HepG2 (cell line): ENCODE measurements at regions not wholly inside any gene's neighbourhood (a gene's known extent, or its start where the extent isn't known, plus 50 kb on each side); places are given as distances from the start of the nearest gene placed in this dataset.

Source experiments
- ATAC-seq: fragments of 200-7000 bp; cut with Tn5 transposase; 3 replicates; pipeline ENCODE4 v1.9.1; 2020; ENCODE audit warnings: mild to moderate bottlenecking, moderate library complexity
- BruUV-seq: library from RNA; stranded (reverse); fragments of 400-500 nt; replicated peaks from 2 replicates; lab custom pipeline; 2021; lab: Mats Ljungman, UMichigan
- CTCF ChIA-PET: fragments of 300-600 bp; formaldehyde crosslinking; extraction: SDS; loops from one replicate; lab custom pipeline; 2021; ENCODE audit warnings: low total read pairs, inconsistent platforms, low intra/inter-chr PET ratio; lab: Yijun Ruan, JAX
- POLR2A ChIA-PET: fragments of 350-600 bp; sonication (Branson Sonifier 250); formaldehyde crosslinking; loops from one replicate; lab custom pipeline; 2020; ENCODE audit warnings: antibody characterized with exemption, inconsistent platforms; lab: Yijun Ruan, JAX
- DNase-seq: peaks from one replicate; pipeline ENCODE4 v3.0.0-alpha.2; 2015; ENCODE audit warnings: low spot score
- FAIRE-seq: peaks from 3 replicates; lab custom pipeline; 2011; peaks lifted over from hg19 to GRCh38; lab: Jason Lieb, UNC
- H2AFZ ChIP-seq: one replicate; pipeline ENCODE4 v1.6.1; 2011; ENCODE audit warnings: low read length, inconsistent platforms
- H3K27ac ChIP-seq: fragments of 300-600 bp; 3 replicates; pipeline ENCODE4 v1.8.0; 2011; ENCODE audit warnings: mixed run types, mild to moderate bottlenecking, mixed read lengths, low read length, inconsistent platforms; ENCODE audit not compliant: insufficient read depth; ENCODE audit errors: extremely low read length
- H3K27me3 ChIP-seq, 2 experiments: fragments of 200-600 bp in 1 of 2; 2 replicates in 1 of 2; 3 replicates in 1 of 2; pipeline versions ENCODE4 v1.6.0 to v1.8.0; 2011; ENCODE audit warnings: low read length in 2 of 2, mild to moderate bottlenecking in 2 of 2, moderate library complexity in 2 of 2, inconsistent platforms in 1 of 2; ENCODE audit not compliant: insufficient read depth in 2 of 2, control insufficient read depth in 1 of 2
- H3K36me3 ChIP-seq, 2 experiments: fragments of 200-600 bp in 1 of 2; replicated peaks in 1 of 2; 2 replicates in 1 of 2; 3 replicates in 1 of 2; pipeline versions ENCODE4 v1.5.1 to v1.8.0; 2011; ENCODE audit warnings: low read length in 2 of 2, inconsistent platforms in 1 of 2; ENCODE audit not compliant: insufficient read depth in 2 of 2, control insufficient read depth in 1 of 2
- H3K4me1 ChIP-seq: 2 replicates; pipeline ENCODE4 v1.5.1; 2012; ENCODE audit warnings: low read length, inconsistent platforms; ENCODE audit not compliant: insufficient read depth
- H3K4me2 ChIP-seq: 2 replicates; pipeline ENCODE4 v1.6.0; 2011; ENCODE audit warnings: low read depth, low read length, inconsistent platforms
- H3K4me3 ChIP-seq, 3 experiments: fragments of 200-600 bp in 1 of 3; sonication (generic), shearing (Covaris generic) in 1 of 3; replicated peaks in 1 of 3; 2 replicates each; pipeline ENCODE4 v1.5.1; 2011 to 2016; ENCODE audit warnings: low read length in 3 of 3, inconsistent platforms in 2 of 3, low read depth in 2 of 3, mild to moderate bottlenecking in 2 of 3, control low read depth in 1 of 3, mixed read lengths in 1 of 3; ENCODE audit not compliant: insufficient read depth in 1 of 3
- H3K79me2 ChIP-seq: one replicate; pipeline ENCODE4 v1.6.1; 2011; ENCODE audit warnings: low read length, inconsistent platforms; ENCODE audit not compliant: insufficient read depth
- H3K9ac ChIP-seq: 2 replicates; pipeline ENCODE4 v1.6.0; 2011; ENCODE audit warnings: mild to moderate bottlenecking, low read depth, low read length, inconsistent platforms; ENCODE audit not compliant: insufficient read depth
- H3K9me3 ChIP-seq: 2 replicates; pipeline ENCODE4 v1.5.1; 2012; ENCODE audit warnings: mild to moderate bottlenecking, low read length
- H4K20me1 ChIP-seq: 2 replicates; pipeline ENCODE4 v1.6.0; 2011; ENCODE audit warnings: inconsistent platforms, mild to moderate bottlenecking, low read length, moderate library complexity; ENCODE audit not compliant: insufficient read depth
- ARHGAP35 ChIP-seq: sonication (generic); formaldehyde crosslinking; IDR thresholded peaks from 2 replicates; pipeline ENCODE4 v1.9.0; 2022; ENCODE audit warnings: mild to moderate bottlenecking, inconsistent platforms, moderate library complexity, missing genetic modification reagents, borderline replicate concordance
- E2F5 ChIP-seq: sonication (generic); formaldehyde crosslinking; conservative IDR thresholded peaks from 2 replicates; pipeline ENCODE4 v1.4.0; 2020; ENCODE audit warnings: missing genetic modification reagents
- FOXC1 ChIP-seq: sonication (generic); formaldehyde crosslinking; IDR thresholded peaks from 2 replicates; pipeline ENCODE4 v1.8.0; 2022; ENCODE audit warnings: mild to moderate bottlenecking, missing genetic modification reagents, borderline replicate concordance
- PRDM4 ChIP-seq: sonication (generic); formaldehyde crosslinking; IDR thresholded peaks from 2 replicates; pipeline ENCODE4 v1.9.0; 2021; ENCODE audit warnings: missing genetic modification reagents, borderline replicate concordance
- RARG ChIP-seq: sonication (generic); formaldehyde crosslinking; IDR thresholded peaks from 2 replicates; pipeline ENCODE4 v1.4.0; 2020; ENCODE audit warnings: low read depth, mild to moderate bottlenecking, missing genetic modification reagents
- SNAPC2 ChIP-seq: sonication (generic); formaldehyde crosslinking; IDR thresholded peaks from 2 replicates; pipeline ENCODE4 v1.8.1; 2022; ENCODE audit warnings: mild to moderate bottlenecking, missing genetic modification reagents
- STAT6 ChIP-seq: sonication (generic); formaldehyde crosslinking; IDR thresholded peaks from 2 replicates; pipeline ENCODE4 v1.4.0; 2020; ENCODE audit warnings: missing genetic modification reagents, mild to moderate bottlenecking, borderline replicate concordance
- SUZ12 ChIP-seq: fragments of 150-350 bp; IDR thresholded peaks from 2 replicates; pipeline ENCODE4 v1.6.1; 2014; ENCODE audit warnings: low read depth, low read length
- TMF1 ChIP-seq: sonication (generic); formaldehyde crosslinking; IDR thresholded peaks from 2 replicates; pipeline ENCODE4 v1.8.1; 2022; ENCODE audit warnings: low read depth, missing genetic modification reagents
- TSC22D2 ChIP-seq: sonication (generic); formaldehyde crosslinking; IDR thresholded peaks from 2 replicates; pipeline ENCODE4 v1.5.1; 2020; ENCODE audit warnings: missing genetic modification reagents, mild to moderate bottlenecking, borderline replicate concordance
- XBP1 ChIP-seq: sonication (generic); formaldehyde crosslinking; IDR thresholded peaks from 2 replicates; pipeline ENCODE4 v1.5.0; 2020; ENCODE audit warnings: missing genetic modification reagents
- ZNF224 ChIP-seq: sonication (generic); formaldehyde crosslinking; IDR thresholded peaks from 2 replicates; pipeline ENCODE4 v1.5.0; 2020; ENCODE audit warnings: mild to moderate bottlenecking, missing genetic modification reagents
- ZNF484 ChIP-seq: sonication (generic); formaldehyde crosslinking; IDR thresholded peaks from 2 replicates; pipeline ENCODE4 v1.5.1; 2020; ENCODE audit warnings: mild to moderate bottlenecking, low read depth, missing genetic modification reagents, borderline replicate concordance
- ZNF580 ChIP-seq: IDR thresholded peaks from 2 replicates; pipeline ENCODE4 v1.6.1; 2016; ENCODE audit warnings: low read depth, borderline replicate concordance
- ZNF703 ChIP-seq: sonication (generic); formaldehyde crosslinking; IDR thresholded peaks from 2 replicates; pipeline ENCODE4 v1.5.1; 2020; ENCODE audit warnings: missing genetic modification reagents, mild to moderate bottlenecking, moderate library complexity, borderline replicate concordance
- ZNF878 ChIP-seq: sonication (generic); formaldehyde crosslinking; IDR thresholded peaks from 2 replicates; pipeline ENCODE4 v1.8.1; 2023; ENCODE audit warnings: mild to moderate bottlenecking, missing genetic modification reagents, moderate library complexity
- WGBS: methylation state at CpG from one replicate; pipeline ENCODE4 v1.1.6; 2017; ENCODE audit warnings: low lambda C conversion rate; 5-methylcytosine and 5-hydroxymethylcytosine counted together
- in situ Hi-C: cut with HindIII; loops from 2 replicates; pipeline ENCODE4 v1.10.0; 2017; ENCODE audit warnings: low pct_unique_long_range_greater_than_20kb; ENCODE audit not compliant: extremely low pct_ligation_motif_present
- intact Hi-C: fragments of 100-400 bp; cut with micrococcal nuclease; formaldehyde crosslinking; loops from one replicate; pipeline ENCODE4 v1.10.0; 2022; ENCODE audit not compliant: unreplicated experiment

GRCh38 chr16:35730251-35730650 lies 2270.8 kb downstream of the TP53TG3F start:
- H3K36me3 ChIP-seq = no peaks in the 10 kb centered on the region
- in situ Hi-C loops = no loop called here
- no peak overlapping the region for H2AFZ ChIP-seq
- H3K4me1 ChIP-seq = no peaks in the 10 kb centered on the region
- WGBS = 0% methylated on average over 5 of the region's 5 CpGs
- H3K27me3 ChIP-seq = no peaks in the 10 kb centered on the region
- H3K79me2 ChIP-seq = no peaks in the 10 kb centered on the region
- POLR2A ChIA-PET = no interaction called here
- no TSS peak for BruUV-seq
- FAIRE-seq (no peak), DNase-seq (no peak), ATAC-seq (no peak)
- no peak overlapping the region for H3K27ac ChIP-seq
- no peak overlapping the region for H3K4me2 ChIP-seq
- H4K20me1 ChIP-seq = no peaks in the 10 kb centered on the region
- no peak overlapping the region for H3K4me3 ChIP-seq
- peaks cover 100% of the 10 kb centered on the region for H3K9me3 ChIP-seq
- CTCF ChIA-PET = no interaction called here
- no peak overlapping the region for H3K9ac ChIP-seq
- intact Hi-C loops = no loop called here
- TF ChIP-seq TSC22D2 (CRISPR knock-in tag) = no peak
- TF ChIP-seq FOXC1 (CRISPR knock-in tag) = no peak
- no peak for TF ChIP-seq E2F5 (CRISPR knock-in tag)
- no peak for TF ChIP-seq XBP1 (CRISPR knock-in tag)
- no peak for TF ChIP-seq ZNF580 (CRISPR knock-in tag)
- TF ChIP-seq ZNF484 (CRISPR knock-in tag) = no peak
- no peak for TF ChIP-seq TMF1 (CRISPR knock-in tag)
- TF ChIP-seq ZNF878 (CRISPR knock-in tag) = no peak
- no peak for TF ChIP-seq ZNF224 (CRISPR knock-in tag)
- no peak for TF ChIP-seq RARG (CRISPR knock-in tag)
- TF ChIP-seq SNAPC2 (CRISPR knock-in tag) = no peak
- no peak for TF ChIP-seq PRDM4 (CRISPR knock-in tag)
- TF ChIP-seq ZNF703 (CRISPR knock-in tag) = no peak
- TF ChIP-seq SUZ12 = no peak
- TF ChIP-seq STAT6 = no peak
- TF ChIP-seq ARHGAP35 = no peak
